Sciatic nerve (tissue), 2 donors: ENCODE measurements at regions not wholly inside any gene's neighbourhood (a gene's known extent, or its start where the extent isn't known, plus 50 kb on each side); places are given as distances from the start of the nearest gene placed in this dataset.

ENCODE experiments used
- ATAC-seq: fragments of 200-7000 bp; cut with Tn5 transposase; one replicate; pipeline ENCODE4 v1.9.1; 2020; ENCODE audit warnings: mild to moderate bottlenecking, moderate library complexity
- DNase-seq: peaks from one replicate; pipeline ENCODE4 v3.0.0-alpha.2; 2020; ENCODE audit warnings: low spot score
- intact Hi-C: fragments of 100-400 bp; cut with DNase I; formaldehyde crosslinking; loops from one replicate; pipeline ENCODE4 v1.14.2; 2022
- donor health status: DM: no; HTN: no; CAD: no.
- donor health status: DM: no; HTN: no; CAD: no.

DNA sequence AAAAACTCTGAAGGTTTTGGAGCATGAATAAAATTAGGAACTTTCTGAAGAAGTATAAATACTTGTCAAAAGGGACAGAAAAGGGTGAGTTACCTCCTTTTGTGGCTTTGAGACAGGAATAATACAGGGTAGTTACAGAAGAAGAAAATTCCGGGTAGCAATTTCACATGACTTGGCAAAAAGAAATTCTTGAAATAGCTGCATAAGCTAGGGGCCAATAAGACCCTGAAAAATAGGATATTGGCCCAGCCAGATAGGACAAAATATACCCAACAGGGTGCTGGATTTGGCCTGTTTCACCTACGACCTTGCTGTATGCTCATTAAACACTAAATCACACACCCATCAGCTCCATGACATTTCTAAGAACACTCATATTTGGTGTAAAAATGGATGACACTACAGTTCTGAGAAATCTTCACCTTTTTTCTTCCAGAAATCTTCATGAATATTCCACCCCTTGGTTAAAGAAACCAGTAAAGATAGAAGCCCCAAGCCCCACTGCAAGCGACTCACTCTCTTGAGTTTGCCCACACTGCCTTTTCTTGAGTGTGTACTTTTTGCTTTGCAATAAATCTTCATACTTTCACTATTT lies 362.7 kb downstream of the SEMA3D start:
- ATAC-seq (no peak), DNase-seq (no peak)
- intact Hi-C loops = no loop called here

DNA sequence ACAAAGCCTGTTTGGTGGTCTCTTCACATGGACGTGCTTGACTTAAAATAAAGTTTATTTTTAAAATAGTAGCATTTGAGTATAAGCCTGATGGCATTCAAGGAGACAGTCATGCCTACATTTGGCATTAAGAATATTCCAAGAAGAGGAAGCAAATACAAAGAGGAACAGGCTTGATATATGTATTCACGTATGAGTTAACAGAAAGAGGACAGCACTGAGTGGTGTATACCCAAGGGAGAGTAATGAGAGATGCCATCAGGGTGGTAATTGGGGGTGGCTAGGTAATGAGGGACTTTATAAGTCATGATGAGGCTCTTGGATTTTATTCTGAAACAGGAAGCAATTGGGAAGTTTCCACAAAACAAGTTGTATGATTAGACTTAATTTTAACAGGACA lies 363.3 kb downstream of the SEMA3D start:
- intact Hi-C loops = no loop called here
- ATAC-seq (no peak), DNase-seq (no peak)

DNA sequence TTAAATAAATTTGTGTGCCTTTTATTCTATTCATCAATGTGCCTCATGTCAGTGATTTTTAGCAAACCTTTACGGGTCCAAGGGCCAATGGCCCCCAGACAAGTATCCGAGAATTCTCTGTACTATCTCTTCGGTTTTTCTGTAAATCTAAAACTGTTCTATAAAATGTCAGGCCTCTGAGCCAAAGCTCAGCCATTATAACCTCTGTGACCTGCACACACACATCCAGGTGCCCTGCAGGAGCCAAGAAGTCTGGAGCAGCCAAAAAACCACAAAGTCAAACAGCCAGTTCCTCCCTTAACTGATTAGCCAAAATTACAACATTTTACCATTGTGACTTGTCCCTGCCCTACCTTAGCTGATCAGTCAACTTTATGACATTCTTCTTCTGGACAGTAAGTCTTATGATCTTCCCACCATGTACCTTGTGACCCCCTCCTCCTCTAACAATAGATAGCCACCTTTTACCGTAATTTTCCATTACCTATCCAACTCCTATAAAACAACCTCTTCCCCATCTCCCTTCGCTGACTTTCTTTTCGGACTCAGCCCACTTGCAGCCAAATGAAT lies 363.8 kb downstream of the SEMA3D start:
- no peak for ATAC-seq
- intact Hi-C loops = no loop called here
- no peak for DNase-seq

DNA sequence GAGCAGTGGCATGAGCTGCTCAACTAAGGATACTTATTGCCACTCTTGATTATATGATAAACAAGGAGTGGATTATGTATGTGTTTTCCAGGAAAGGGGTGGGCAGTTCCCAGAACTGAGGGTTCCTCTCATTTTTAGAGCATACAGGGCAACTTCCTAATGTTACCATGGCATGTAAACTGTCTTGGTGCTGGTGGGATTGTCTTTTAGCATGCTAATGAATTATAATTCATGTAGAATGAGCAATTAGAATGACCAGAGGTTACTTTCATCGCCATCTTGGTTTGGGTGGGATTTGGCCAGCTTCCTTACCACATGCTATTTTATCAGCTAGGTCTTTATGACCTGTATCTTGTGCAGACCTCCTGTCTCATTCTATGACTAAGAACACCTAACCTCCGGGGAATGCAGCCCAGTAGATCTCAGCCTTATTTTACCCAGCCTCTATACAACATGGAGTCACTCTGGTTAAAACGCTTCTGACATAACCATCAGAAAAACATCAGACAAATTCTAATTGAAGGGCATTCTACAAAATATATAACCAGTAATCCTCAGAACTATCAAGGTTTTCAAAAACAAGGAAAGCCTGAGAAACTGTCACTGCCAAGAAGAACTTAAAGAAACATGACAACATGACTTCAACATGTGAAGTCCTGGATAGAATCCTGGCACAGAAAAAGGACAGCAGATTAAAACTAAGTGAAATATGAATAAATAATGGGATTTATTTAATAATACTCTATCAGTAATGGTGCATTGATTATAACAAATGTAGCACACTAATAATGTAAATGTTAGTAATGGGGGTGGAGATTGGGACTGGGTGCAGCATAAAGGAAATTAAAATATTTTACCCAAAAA lies 365.0 kb downstream of the SEMA3D start:
- DNase-seq (no peak), ATAC-seq (no peak)
- intact Hi-C loops = no loop called here

DNA sequence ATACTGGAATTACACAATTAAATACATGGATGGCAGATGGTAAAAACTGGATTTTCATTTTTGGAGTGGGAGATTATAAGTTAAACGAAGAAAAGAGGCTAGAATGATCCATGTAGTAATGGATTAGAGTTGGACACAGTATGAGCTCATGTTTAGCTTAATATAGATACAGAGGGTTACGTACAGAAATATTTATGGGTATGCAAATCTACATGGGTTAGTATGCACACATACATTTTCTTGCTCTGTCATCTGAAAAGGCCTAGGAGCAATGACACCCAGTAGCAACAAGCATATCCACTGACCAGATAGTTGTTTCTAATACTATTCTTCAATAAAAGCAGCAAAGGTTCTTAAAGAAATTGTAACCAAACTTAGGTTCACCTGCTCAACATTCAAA lies 366.4 kb downstream of the SEMA3D start:
- intact Hi-C loops = no loop called here
- no peak for ATAC-seq
- DNase-seq = no peak

DNA sequence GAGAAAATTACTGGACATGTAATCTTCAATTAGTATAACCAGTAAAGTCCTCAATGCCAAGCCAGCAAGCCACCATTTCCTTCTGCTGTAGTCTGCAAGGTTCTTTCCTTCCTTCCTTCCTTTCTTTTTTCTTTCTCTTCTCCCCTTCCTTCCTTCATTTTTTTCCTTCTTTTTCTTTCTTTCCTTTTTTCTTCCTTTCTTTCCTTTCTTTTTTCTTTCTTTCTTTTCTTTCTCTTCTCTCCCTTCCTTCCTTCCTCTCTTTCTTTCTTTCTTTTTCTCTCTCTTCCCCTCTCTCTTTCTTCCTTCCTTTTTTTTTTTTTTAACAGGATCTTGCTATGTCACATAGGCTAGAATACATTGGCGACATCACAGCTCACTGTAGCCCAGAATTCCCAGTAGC lies 369.8 kb downstream of the SEMA3D start:
- DNase-seq = no peak
- intact Hi-C loops = no loop called here
- ATAC-seq = no peak

DNA sequence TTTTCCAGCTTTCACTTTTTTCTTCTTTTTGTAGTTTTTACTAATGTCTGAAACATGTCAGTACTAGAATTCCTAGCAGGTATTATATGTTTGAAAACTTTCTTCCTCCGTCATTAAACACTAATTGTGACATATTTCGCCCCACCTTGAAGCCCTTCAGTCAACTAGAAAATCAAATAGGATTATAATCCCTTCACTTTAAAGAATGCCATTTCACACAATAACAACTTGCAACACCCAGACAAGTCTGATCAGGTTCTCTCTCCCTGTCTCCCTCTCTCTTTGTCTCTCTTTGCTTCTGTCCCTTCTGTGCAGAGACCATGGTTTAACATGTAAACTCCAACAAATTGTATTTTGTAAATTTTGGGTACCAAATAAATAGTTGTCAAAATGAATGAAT lies 373.5 kb downstream of the SEMA3D start:
- DNase-seq = no peak

DNA sequence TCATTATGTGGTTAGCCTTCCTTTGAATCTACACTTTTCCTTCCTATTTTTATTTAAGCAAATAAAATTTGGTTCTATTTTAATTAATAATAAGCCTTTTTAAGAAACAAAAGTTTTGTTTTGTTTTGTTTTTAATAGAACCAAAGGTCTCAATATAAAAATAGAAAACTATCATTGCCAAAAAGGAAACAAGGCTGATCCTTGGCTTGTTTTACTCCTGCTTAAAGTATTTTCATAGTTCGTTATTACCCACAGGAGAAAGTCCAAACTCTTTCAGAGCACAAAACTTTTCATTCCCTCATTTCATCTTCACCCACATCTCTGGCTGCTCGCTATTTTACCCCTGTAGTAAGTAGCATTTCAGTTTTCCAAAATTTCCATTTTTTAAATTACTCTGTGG lies 374.8 kb downstream of the SEMA3D start:
- peak; percentile 10 for ATAC-seq
- intact Hi-C loops = no loop called here
- DNase-seq = no peak

More for the DNA sequence above, 373.5 kb downstream of the SEMA3D start:
- intact Hi-C loops = no loop called here
- no peak for ATAC-seq

DNA sequence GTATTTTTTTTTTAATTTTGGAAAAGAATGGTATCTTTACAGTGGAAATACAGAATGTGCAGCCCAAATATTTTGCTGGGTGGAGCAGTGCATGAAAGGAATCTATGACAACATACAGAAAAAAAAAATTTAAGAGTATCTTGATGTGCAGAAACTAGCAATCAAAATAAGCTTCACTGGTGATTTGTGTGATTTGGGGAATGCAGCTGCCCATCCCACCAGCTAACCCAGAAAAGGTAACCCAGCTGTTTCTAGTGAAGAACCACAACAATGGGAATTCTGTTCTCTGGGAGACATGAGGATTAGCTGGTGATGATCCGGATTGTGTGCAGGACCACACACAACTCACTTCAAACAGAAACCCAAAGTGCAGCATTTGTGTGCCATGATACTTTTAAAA lies 375.5 kb downstream of the SEMA3D start:
- intact Hi-C loops = no loop called here
- DNase-seq (no peak), ATAC-seq (no peak)

DNA sequence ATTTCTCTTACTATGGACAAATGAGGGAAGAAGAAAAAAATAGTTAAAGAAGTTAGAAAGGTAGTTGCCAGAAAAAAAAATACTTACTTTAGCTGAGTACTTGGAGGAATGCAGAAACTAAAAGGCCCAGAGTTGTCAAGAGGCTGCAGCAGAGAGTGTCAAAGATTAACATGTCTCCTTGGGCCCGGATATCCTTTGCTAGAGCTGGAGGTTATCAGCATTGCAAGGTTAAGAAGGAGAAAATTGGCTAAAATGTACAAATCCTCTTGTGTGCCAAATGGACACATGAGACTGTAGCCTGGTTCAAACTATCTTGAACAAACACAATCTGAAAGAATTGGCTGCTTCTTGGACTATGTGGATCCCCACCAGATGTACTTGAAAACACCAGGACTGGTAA lies 377.0 kb downstream of the SEMA3D start:
- ATAC-seq (no peak), DNase-seq (no peak)
- intact Hi-C loops = no loop called here

DNA sequence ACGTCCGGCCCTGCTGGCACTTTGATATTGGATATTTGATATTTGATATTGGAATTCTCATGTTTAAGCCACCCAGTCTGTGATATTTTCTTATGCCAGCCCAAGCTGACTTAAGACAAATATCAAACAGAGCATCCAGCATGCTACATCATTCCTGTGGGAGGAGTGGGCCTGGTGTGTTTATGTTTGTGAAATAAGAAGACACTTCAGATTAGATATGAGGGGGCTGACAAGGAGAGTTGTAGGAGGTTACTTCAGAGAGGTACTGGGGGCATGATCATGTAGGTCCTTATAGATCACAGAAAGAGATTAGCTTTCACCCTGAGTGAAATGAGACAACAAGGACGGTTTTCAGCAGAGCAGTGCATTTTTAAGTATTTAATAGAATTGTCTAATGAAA lies 382.9 kb downstream of the SEMA3D start:
- no peak for DNase-seq
- no peak for ATAC-seq
- intact Hi-C loops = no loop called here

DNA sequence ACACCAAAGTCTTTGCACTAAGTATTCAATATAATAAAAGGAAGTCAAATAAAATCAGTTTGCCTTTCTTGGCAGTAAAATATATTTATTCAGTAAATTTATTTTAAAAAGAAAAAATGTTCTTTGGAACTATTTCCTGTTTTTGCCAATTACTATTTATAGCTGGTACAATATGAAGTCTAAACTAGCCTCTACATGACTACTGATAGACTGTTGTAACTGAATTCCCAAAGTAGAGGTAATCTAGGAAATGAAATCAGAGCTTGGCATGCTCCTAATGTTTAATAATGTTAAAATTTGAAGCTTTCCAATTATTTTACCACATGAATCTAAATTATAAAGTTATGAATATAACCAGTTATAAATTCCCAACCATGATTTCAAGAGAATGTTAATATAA lies 385.5 kb downstream of the SEMA3D start:
- intact Hi-C loops = no loop called here
- ATAC-seq (no peak), DNase-seq (no peak)

DNA sequence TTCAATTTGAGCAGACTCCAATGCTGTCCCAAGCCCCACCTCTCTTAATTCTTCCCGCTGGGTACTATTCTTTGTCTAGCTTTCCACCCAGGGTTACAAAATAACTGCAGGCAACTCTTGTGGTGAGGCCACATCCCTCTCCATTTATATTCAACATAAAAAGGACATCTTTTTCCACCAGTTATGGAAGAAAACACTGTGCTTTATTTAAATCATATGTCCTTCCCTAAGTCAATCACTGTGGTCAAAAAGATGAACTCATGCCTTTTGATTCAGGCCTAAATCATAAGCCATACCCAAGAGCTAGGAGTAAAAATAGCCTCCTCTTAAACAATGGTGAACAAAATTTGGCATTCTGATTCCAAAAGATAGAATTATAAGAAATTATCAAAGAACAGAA lies 386.0 kb downstream of the SEMA3D start:
- intact Hi-C loops = no loop called here
- DNase-seq (no peak), ATAC-seq (no peak)

DNA sequence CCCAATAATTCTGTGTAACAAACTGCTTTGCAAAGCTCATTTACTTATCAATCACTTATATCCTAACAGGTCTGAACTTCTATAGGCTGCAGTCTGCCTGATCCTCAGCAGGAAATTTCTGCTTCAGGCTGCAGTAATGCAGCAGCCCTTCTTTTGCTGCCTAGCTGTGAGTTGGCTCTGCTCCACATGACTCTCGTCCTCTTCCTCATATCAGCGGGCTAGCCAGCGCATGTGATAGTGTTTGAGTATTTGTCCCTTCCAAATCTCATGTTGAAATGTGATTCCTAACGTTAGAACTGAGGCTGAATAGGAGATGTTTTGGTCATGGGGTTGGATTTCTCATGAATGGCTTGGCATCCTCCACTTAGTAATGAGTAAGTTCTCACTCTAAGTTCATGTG lies 387.8 kb downstream of the SEMA3D start:
- no peak for DNase-seq
- intact Hi-C loops = no loop called here
- no peak for ATAC-seq

DNA sequence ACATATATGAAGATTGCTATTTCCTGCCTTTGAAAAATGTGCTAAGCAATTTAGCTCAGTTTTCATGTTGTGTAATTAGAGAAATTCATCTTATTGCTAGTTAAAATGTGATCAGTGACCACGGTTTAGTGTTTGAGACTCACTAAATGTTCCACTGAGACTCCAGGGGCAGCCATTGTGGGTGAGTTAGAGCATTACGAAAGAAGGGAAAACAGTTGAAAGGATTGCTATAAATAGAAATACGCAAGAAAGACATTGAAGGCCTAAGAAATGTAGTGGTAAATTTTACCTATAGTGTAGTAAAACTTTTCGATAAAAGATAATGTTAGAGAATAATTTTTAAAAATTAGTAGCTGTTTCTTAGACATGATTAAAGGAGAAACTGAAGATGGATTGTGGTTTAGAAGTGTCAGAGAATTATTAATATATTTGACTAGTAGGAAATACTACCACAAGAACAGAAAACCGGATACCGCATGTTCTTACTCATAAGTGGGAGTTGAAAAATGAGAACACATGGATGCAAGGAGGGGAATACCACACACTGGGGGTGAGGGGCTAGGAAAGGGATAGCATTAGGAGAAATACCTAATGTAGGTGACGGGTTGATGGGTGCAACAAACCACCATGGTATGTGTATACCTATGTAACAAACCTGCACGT lies 394.5 kb downstream of the SEMA3D start:
- ATAC-seq = no peak
- intact Hi-C loops = no loop called here
- DNase-seq = no peak

DNA sequence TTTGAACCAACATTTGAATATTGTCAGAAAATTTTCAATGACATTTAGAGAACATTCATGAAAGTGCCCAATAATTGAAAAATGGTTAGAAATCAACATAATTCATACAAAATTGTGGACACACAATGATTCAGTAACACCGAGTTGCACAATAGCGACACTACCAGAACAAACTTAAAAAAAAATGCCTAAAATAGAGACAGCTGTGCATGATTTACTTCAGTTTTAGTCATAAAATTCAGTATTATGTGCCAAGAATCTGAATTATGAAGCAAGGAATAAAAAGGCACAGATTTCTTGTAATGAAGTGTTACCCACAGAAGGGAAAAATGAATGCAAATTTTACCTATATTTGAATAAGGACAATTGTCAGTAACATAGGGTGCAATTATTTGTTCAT lies 396.0 kb downstream of the SEMA3D start:
- intact Hi-C loops = no loop called here
- no peak for ATAC-seq
- no peak for DNase-seq

DNA sequence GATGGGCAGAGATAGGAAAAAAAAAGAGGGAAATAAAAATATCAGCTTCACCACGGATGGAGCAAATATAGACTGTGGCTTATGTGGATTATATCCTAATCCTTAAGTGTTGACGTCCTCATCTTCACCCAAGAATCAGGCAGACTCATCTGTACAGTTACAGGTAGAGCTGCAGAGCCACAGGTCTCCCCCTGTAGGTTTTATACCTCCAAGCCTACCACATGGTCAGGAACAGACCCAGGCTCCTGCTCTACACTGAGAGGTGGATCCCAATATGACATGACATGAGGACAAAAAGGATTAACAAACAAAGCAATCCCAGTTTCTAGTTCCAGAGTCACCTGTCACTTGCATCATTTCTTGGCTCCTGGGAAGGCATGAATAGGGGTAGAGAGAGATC lies 400.8 kb downstream of the SEMA3D start:
- ATAC-seq = no peak
- no peak for DNase-seq
- intact Hi-C loops = no loop called here

DNA sequence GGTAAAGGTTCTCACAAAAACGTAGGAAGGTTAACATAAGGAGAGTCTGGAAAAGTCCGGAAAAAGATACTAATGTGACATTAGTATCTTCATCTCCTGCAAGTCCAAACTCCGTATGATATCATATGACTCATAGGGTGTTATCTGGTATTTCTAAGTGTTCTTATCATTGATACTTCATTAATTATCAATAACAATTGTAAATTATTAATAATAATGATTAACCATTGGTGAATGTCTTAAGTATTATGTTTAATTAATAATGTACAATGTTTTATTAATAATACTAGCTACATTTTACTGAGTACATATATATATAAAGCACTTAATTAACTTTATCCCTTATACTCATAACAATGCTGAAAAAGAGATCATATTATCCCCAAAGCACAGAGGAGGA lies 402.4 kb downstream of the SEMA3D start:
- no peak for ATAC-seq
- DNase-seq = no peak
- intact Hi-C loops = no loop called here

DNA sequence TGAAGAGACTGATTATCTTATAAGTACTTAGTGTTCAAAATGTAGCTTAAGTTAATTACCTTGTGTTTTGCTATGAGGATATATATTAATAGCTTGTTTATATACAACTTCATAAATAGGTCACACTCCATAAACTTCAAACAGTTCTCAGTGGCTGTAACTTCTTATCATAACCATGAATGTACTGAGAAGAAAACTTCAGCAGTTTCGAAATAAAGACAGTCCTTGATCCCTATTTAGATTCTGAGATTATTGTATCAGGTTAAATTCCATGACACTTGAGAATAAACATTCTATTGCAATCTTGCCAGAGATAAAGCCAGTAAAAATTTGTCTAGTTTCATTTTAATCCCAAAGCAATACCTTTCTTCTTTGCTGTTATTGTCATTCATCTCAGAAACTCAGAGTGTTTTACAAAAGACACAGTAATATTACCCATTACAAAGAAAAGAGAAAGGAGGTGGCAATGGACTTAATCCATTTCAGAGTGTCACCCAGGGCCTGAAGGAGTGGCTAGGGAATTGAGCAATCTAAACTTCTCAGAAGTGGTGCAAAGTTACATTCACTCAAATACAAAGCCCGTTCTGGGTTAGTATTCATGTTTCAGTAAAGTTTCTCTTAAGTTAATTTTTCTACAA lies 403.6 kb downstream of the SEMA3D start:
- DNase-seq = no peak
- intact Hi-C loops = no loop called here
- ATAC-seq = peak; percentile 55

DNA sequence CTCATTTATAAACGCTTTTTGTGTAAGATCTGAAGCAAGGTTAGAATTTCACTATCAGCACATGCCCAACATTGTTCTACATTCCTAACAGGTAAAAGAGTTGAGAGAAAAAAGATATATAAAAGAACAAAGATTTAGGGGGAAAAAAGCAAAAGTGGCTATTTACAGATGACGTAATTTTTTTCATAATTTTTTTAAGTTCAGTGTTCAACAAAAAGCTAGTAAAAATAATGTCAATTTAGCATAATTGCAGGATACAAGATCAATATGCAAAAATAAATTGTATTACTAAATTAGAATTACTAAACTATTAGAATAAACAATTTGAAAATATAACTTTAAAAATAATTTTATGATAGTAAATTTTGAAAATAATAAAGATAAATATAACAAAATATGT lies 405.0 kb downstream of the SEMA3D start:
- ATAC-seq = no peak
- intact Hi-C loops = no loop called here
- DNase-seq = no peak
